ENCODE measurements at regions not wholly inside any gene's neighbourhood (a gene's known extent, or its start where the extent isn't known, plus 50 kb on each side); places are given as distances from the start of the nearest gene placed in this dataset.

GRCh38 chr2:203809991-203810510, 57.5 kb upstream of the CTLA4 start:
- CTCF ChIA-PET: interaction anchor here (0.6 kb wide), 1 partner anchor 301 kb away, joined by 3 read pairs; no protein-coding TSS in a partner anchor
- Mint-ChIP-seq H3K4me3 (ENCODE audit: unreplicated experiment) (no peak overlapping the region), H3K9me3 (ENCODE audit: unreplicated experiment) (no peaks in the 10 kb centered on the region), H3K4me1 (ENCODE audit: insufficient read depth, unreplicated experiment) (peaks cover 24% of the 10 kb centered on the region), H3K27me3 (ENCODE audit: insufficient read depth, unreplicated experiment) (no peaks in the 10 kb centered on the region), H3K27ac (ENCODE audit: low read depth, unreplicated experiment) (no peak overlapping the region), H3K36me3 (ENCODE audit: insufficient read depth, unreplicated experiment) (no peaks in the 10 kb centered on the region)
- POLR2A ChIA-PET: interaction anchor here (1.0 kb wide), 1 partner anchor 16 kb away, joined by 3 read pairs; no protein-coding TSS in a partner anchor
- TF ChIP-seq, protein P1, sequence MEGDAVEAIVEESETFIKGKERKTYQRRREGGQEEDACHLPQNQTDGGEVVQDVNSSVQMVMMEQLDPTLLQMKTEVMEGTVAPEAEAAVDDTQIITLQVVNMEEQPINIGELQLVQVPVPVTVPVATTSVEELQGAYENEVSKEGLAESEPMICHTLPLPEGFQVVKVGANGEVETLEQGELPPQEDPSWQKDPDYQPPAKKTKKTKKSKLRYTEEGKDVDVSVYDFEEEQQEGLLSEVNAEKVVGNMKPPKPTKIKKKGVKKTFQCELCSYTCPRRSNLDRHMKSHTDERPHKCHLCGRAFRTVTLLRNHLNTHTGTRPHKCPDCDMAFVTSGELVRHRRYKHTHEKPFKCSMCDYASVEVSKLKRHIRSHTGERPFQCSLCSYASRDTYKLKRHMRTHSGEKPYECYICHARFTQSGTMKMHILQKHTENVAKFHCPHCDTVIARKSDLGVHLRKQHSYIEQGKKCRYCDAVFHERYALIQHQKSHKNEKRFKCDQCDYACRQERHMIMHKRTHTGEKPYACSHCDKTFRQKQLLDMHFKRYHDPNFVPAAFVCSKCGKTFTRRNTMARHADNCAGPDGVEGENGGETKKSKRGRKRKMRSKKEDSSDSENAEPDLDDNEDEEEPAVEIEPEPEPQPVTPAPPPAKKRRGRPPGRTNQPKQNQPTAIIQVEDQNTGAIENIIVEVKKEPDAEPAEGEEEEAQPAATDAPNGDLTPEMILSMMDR (IDR thresholded peaks at IDR 0.05; ENCODE audit: unreplicated experiment): no peak
- intact Hi-C loops (cut with micrococcal nuclease): loop anchor here (10.0 kb wide), 1 partner anchor 355 kb away; no protein-coding TSS in a partner anchor
- BruUV-seq (replicated peaks): no TSS peak
- no peak for DNase-seq (ENCODE audit: unreplicated experiment)

DNA sequence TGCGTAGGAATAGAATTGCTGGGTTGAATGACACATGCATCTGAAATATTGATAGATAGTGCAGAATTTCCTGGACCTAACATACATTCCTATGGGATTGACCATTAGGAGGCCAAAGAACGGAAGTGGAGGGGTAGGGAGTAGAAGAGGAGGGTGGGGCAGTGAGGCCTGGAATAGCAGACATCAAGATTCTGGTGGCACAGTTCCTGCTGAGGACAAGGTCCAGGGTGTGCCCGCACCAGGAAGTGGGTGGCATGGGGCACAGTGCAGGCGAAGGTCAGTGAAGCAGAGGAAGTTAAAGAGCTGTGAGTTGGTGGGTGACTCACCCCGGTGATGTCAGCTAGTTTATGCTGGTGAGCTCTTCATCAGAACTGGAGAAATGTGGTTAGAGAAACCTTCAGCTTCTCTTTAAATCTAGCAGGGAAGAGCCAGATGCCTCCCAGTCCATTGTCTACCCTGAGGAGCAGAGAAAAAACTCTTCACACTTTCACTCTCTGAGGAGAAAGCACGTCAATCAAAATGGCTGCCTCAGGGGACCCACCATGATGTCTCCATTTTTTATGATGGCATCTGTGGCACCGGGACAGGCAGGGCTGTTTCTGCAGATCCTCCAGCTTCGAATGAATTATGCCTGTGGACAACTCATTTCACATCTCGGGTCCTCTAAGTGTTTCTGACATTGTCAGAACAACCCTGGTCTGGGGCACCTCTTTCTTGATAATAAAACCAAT, 55.9 kb upstream of the CTLA4 start:
- no peaks in the 10 kb centered on the region for H3K9me3 Mint-ChIP-seq (ENCODE audit: unreplicated experiment)
- ChIA-PET POLR2A (interaction anchor here (0.6 to 1.8 kb wide), 5 partner anchors 12 to 707 kb away, joined by 3 to 6 read pairs (median 3); no protein-coding TSS in a partner anchor), CTCF (interaction anchor here (0.7 to 1.7 kb wide), 3 partner anchors 48 to 327 kb away, joined by 3 to 9 read pairs (median 3); no protein-coding TSS in a partner anchor)
- H3K4me1 Mint-ChIP-seq (ENCODE audit: insufficient read depth, unreplicated experiment): peaks cover 27% of the 10 kb centered on the region
- no peaks in the 10 kb centered on the region for H3K36me3 Mint-ChIP-seq (ENCODE audit: insufficient read depth, unreplicated experiment)
- TF ChIP-seq, protein P1 (IDR thresholded peaks at IDR 0.05; ENCODE audit: unreplicated experiment): no peak
- intact Hi-C loops (cut with micrococcal nuclease): loop anchor here (1.0 to 10.0 kb wide), 2 partner anchors 327 to 357 kb away; no protein-coding TSS in a partner anchor
- peak overlapping the region; percentile 86 for H3K27ac Mint-ChIP-seq (ENCODE audit: low read depth, unreplicated experiment)
- H3K4me3 Mint-ChIP-seq (ENCODE audit: unreplicated experiment): no peak overlapping the region
- H3K27me3 Mint-ChIP-seq (ENCODE audit: insufficient read depth, unreplicated experiment): no peaks in the 10 kb centered on the region
- no TSS peak for BruUV-seq (replicated peaks)
- peak; percentile 85 for DNase-seq (ENCODE audit: unreplicated experiment)

DNA sequence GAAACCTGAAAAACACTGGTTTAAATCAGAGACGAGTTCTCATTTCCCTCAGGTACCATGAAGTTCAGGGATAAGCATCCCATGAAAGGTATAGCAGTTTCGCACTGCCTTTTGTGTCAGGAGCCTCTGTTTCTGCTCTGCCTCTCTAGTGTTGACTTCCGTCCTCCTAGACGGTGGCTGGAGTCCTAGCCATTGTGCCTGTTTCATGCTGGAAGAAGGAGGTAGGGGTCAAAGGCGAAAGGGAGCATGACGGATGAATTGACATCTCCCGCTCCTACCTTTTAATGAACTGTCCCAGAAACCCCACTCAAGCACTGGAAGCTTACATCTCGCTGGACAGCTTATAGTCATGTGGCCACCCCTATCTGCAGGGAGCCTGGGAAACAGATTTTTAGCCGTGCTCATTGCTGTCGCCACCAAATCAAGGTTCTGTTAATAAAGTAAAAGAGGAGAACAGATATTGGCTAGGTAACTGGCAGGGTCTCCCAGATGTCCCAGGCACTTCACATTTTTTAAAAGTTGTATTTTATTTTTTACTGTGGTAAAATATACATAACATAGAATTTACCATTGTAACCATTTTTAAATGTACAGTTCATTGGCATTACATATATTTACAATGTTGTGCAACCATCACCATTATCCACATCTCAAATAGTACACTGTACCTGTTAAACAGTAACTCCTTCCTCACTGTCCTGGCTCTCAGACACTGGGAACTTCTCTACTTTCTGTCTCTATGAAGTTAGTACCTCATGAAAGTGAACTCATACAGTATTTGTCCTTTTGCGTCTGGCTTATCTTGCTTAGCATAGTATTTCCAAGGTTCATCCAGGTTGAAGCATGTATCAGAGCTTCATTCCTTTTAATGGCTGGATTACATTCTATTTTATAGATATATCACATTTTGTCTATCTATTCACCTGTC, 55.0 kb upstream of the CTLA4 start:
- Mint-ChIP-seq H3K4me1 (ENCODE audit: insufficient read depth, unreplicated experiment) (peaks cover 27% of the 10 kb centered on the region), H3K27ac (ENCODE audit: low read depth, unreplicated experiment) (peak overlapping the region; percentile 86), H3K27me3 (ENCODE audit: insufficient read depth, unreplicated experiment) (no peaks in the 10 kb centered on the region), H3K9me3 (ENCODE audit: unreplicated experiment) (no peaks in the 10 kb centered on the region), H3K36me3 (ENCODE audit: insufficient read depth, unreplicated experiment) (no peaks in the 10 kb centered on the region), H3K4me3 (ENCODE audit: unreplicated experiment) (no peak overlapping the region)
- intact Hi-C loops (cut with micrococcal nuclease): loop anchor here (10.0 kb wide), 1 partner anchor 358 kb away; no protein-coding TSS in a partner anchor
- ChIA-PET CTCF (interaction anchor here (0.6 to 5.6 kb wide), 6 partner anchors 97 to 587 kb away, joined by 3 to 93 read pairs (median 17); no protein-coding TSS in a partner anchor), POLR2A (interaction anchor here (1.0 to 1.8 kb wide), 2 partner anchors 19 to 127 kb away, joined by 5 to 6 read pairs; no protein-coding TSS in a partner anchor)
- TF ChIP-seq, protein P1 (IDR thresholded peaks at IDR 0.05; ENCODE audit: unreplicated experiment): no peak
- DNase-seq (ENCODE audit: unreplicated experiment): no peak
- BruUV-seq (replicated peaks): no TSS peak

Measured in MCF 10A (cell line).